GM23248 (cell line): ENCODE measurements at regions not wholly inside any gene's neighbourhood (a gene's known extent, or its start where the extent isn't known, plus 50 kb on each side); places are given as distances from the start of the nearest gene placed in this dataset.

Source experiments
- DNase-seq: peaks from one replicate; pipeline ENCODE4 v3.0.0-alpha.2; 2015
- H2AFZ ChIP-seq: fragments of 200-600 bp; sonication (generic); 2 replicates; pipeline ENCODE4 v1.6.1; 2016; ENCODE audit warnings: antibody characterized with exemption
- H3F3A ChIP-seq: fragments of 200-600 bp; sonication (generic); 2 replicates; pipeline ENCODE4 v1.6.1; 2016; ENCODE audit warnings: mild to moderate bottlenecking, antibody characterized with exemption, mixed run types; ENCODE audit not compliant: insufficient read depth
- H3K27ac ChIP-seq: fragments of 200-600 bp; sonication (generic); 2 replicates; pipeline ENCODE4 v1.5.1; 2016; ENCODE audit warnings: mild to moderate bottlenecking
- H3K27me3 ChIP-seq: fragments of 200-600 bp; sonication (generic); replicated peaks from 2 replicates; pipeline ENCODE4 v1.6.1; 2016; ENCODE audit warnings: mild to moderate bottlenecking; ENCODE audit not compliant: insufficient read depth
- H3K36me3 ChIP-seq: fragments of 200-600 bp; sonication (generic); 2 replicates; pipeline ENCODE4 v1.6.1; 2016; ENCODE audit warnings: low read depth, mild to moderate bottlenecking
- H3K4me1 ChIP-seq: fragments of 200-600 bp; sonication (generic); 2 replicates; pipeline ENCODE4 v1.6.1; 2016; ENCODE audit warnings: mild to moderate bottlenecking; ENCODE audit not compliant: insufficient read depth
- H3K4me2 ChIP-seq: fragments of 200-600 bp; sonication (generic); one replicate; pipeline ENCODE4 v1.6.1; 2016; ENCODE audit warnings: mild to moderate bottlenecking; ENCODE audit not compliant: unreplicated experiment
- H3K4me3 ChIP-seq: fragments of 200-600 bp; sonication (generic); 2 replicates; pipeline ENCODE4 v1.5.1; 2016; ENCODE audit warnings: mild to moderate bottlenecking
- H3K79me2 ChIP-seq: fragments of 200-600 bp; sonication (generic); 2 replicates; pipeline ENCODE4 v1.6.1; 2016; ENCODE audit warnings: mild to moderate bottlenecking; ENCODE audit not compliant: insufficient read depth
- H3K9ac ChIP-seq: fragments of 200-600 bp; sonication (generic); 2 replicates; pipeline ENCODE4 v1.6.1; 2016; ENCODE audit warnings: mild to moderate bottlenecking
- H3K9me2 ChIP-seq: fragments of 200-600 bp; sonication (generic); 2 replicates; pipeline ENCODE4 v1.6.1; 2016; ENCODE audit warnings: mixed run types, mild to moderate bottlenecking, moderate library complexity; ENCODE audit not compliant: insufficient read depth
- H3K9me3 ChIP-seq: fragments of 200-600 bp; sonication (generic); one replicate; pipeline ENCODE4 v1.6.1; 2017; ENCODE audit warnings: low read depth
- H4K20me1 ChIP-seq: fragments of 200-600 bp; sonication (generic); 2 replicates; pipeline ENCODE4 v1.6.0; 2016; ENCODE audit not compliant: insufficient read depth
- EZH2 ChIP-seq: fragments of 200-600 bp; sonication (generic); IDR thresholded peaks from 2 replicates; pipeline ENCODE4 v1.6.1; 2018; ENCODE audit warnings: antibody characterized with exemption, mild to moderate bottlenecking; ENCODE audit not compliant: insufficient read depth, poor library complexity, severe bottlenecking
- EZH2phosphoT487 ChIP-seq: fragments of 200-600 bp; sonication (generic); IDR thresholded peaks from 2 replicates; pipeline ENCODE4 v1.6.1; 2018; ENCODE audit warnings: antibody characterized with exemption, moderate library complexity, mild to moderate bottlenecking, low read depth; ENCODE audit not compliant: insufficient read depth
- WGBS, 2 experiments: methylation state at CpG; one replicate each; pipeline ENCODE4 v1.1.6; 2015 to 2017; ENCODE audit warnings: low lambda C conversion rate in 2 of 2, low coverage in 1 of 2; ENCODE audit errors: missing lambda C conversion rate in 2 of 2; 5-methylcytosine and 5-hydroxymethylcytosine counted together
- in situ Hi-C: fragments of 300-500 bp; cut with MboI; formaldehyde crosslinking; loops from 2 replicates; pipeline ENCODE4 v1.15.0; 2020

DNA sequence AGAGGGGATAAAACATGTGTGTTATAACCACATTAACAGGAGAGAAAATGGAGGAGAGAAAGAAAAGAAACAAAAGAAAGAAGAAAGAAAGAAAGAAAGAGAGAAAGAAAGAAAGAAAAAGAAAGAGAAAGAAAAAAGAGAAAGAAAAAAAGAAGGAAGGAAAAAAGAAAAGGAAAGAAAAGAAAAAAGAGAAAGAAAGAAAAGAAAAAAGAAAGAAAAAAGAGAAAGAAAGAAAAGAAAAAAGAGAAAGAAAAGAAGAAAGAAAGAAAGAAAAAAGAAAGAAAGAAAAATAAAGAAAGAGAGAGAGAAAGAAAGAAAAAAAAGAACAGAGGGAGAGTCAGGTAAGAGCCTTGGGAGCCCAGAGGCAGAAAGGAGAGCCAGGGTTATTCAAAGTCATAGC lies 446.6 kb upstream of the ASIC2 start:
- Histone ChIP-seq H3F3A (no peaks in the 10 kb centered on the region), H3K9ac (no peak overlapping the region), H3K27ac (no peak overlapping the region), H3K79me2 (no peaks in the 10 kb centered on the region), H2AFZ (no peak overlapping the region), H3K9me3 (no peaks in the 10 kb centered on the region), H3K36me3 (no peaks in the 10 kb centered on the region), H3K4me2 (no peak overlapping the region), H3K4me3 (no peak overlapping the region), H3K4me1 (no peaks in the 10 kb centered on the region), H4K20me1 (no peaks in the 10 kb centered on the region), H3K9me2 (no peaks in the 10 kb centered on the region), H3K27me3 (no peaks in the 10 kb centered on the region; the same call in 1 of the 2 replicates)
- in situ Hi-C loops = no loop called here
- TF ChIP-seq EZH2phosphoT487 = no peak
- TF ChIP-seq EZH2 = no peak
- DNase-seq = no peak

GRCh38 chr17:33745047-33745760 lies 452.1 kb upstream of the ASIC2 start:
- H3K36me3 ChIP-seq = no peaks in the 10 kb centered on the region
- no peak overlapping the region for H3K9ac ChIP-seq
- H3K4me2 ChIP-seq = no peak overlapping the region
- no peak overlapping the region for H3K4me3 ChIP-seq
- no peaks in the 10 kb centered on the region for H3K9me3 ChIP-seq
- H3K79me2 ChIP-seq = no peaks in the 10 kb centered on the region
- no peak overlapping the region for H3K27ac ChIP-seq
- WGBS, 2 experiments = 28 to 41% methylated on average over 3 of the region's 3 CpGs
- no peak for DNase-seq
- H3K9me2 ChIP-seq = no peaks in the 10 kb centered on the region
- no peak overlapping the region for H2AFZ ChIP-seq
- no peaks in the 10 kb centered on the region for H4K20me1 ChIP-seq
- in situ Hi-C loops = no loop called here
- no peak for TF ChIP-seq EZH2
- no peak for TF ChIP-seq EZH2phosphoT487
- no peaks in the 10 kb centered on the region for H3K4me1 ChIP-seq
- no peaks in the 10 kb centered on the region; the same call in none of the 2 replicates for H3K27me3 ChIP-seq
- no peaks in the 10 kb centered on the region for H3F3A ChIP-seq

- Histone ChIP-seq H3K4me2 (no peak overlapping the region), H3K4me1 (no peaks in the 10 kb centered on the region), H3F3A (no peaks in the 10 kb centered on the region), H2AFZ (no peak overlapping the region), H3K27ac (no peak overlapping the region), H3K9me3 (no peaks in the 10 kb centered on the region), H3K36me3 (no peaks in the 10 kb centered on the region), H3K79me2 (no peaks in the 10 kb centered on the region), H3K27me3 (peaks cover 10% of the 10 kb centered on the region), H3K4me3 (no peak overlapping the region), H3K9me2 (no peaks in the 10 kb centered on the region), H3K9ac (no peak overlapping the region), H4K20me1 (no peaks in the 10 kb centered on the region)
- TF ChIP-seq EZH2 (no peak), EZH2phosphoT487 (no peak)
- no peak for DNase-seq
- in situ Hi-C loops = no loop called here
- 62 to 64% methylated on average over 6 of the region's 6 CpGs for WGBS, 2 experiments
Observed at GRCh38 chr17:33749171-33749570, 456.1 kb upstream of the ASIC2 start.

DNA sequence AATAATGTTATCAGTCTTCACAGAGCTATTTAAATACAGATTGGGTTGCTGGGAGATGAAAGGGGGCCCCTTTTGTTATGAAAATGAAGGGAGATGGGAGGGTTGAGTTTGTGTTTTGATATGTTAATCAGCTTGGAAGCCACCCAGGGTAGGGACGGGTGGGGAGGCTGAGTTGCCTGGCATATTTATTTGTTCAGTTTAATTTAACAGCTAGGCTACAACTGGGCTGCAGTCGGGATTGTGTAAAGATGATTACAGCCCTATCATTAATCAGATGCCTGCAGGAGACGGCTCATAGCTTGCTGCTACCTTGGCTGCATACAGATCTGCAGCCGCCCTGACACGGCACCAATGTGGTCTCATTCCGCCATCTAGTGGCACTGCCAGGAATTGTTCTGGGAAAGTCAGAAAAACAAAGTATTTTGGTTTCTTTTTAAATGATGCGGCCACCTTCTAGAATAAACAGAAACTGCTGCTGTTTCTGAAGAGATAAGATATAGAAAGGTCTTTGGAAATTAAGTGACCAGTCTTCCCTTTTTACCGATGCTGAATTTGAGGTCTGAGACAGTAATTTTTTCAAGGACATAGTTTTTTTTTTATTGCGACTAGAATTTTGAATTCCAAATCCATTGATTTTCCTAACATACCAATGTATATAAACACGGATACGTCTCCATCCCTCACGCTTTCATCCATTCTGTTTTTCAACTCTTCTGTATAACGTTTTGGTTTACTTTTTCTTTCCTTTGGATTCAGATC lies 458.0 kb upstream of the ASIC2 start:
- no peaks in the 10 kb centered on the region for H3K9me3 ChIP-seq
- DNase-seq = peak; percentile 81
- H3K9me2 ChIP-seq = no peaks in the 10 kb centered on the region
- in situ Hi-C loops = no loop called here
- H3F3A ChIP-seq = no peaks in the 10 kb centered on the region
- H3K27ac ChIP-seq = no peak overlapping the region
- no peaks in the 10 kb centered on the region for H3K36me3 ChIP-seq
- peak overlapping the region; percentile 75 for H2AFZ ChIP-seq
- H3K4me3 ChIP-seq = peak overlapping the region; percentile 58
- H3K4me1 ChIP-seq = no peaks in the 10 kb centered on the region
- H3K79me2 ChIP-seq = no peaks in the 10 kb centered on the region
- TF ChIP-seq EZH2phosphoT487 (no peak), EZH2 (no peak)
- no peaks in the 10 kb centered on the region for H4K20me1 ChIP-seq
- peak overlapping the region; percentile 78 for H3K4me2 ChIP-seq
- peaks cover 10% of the 10 kb centered on the region; the same call in 1 of the 2 replicates for H3K27me3 ChIP-seq
- WGBS, 2 experiments = 1% methylated on average over 13 of the region's 13 CpGs
- H3K9ac ChIP-seq = peak overlapping the region; percentile 14; the same call in 1 of the 2 replicates
